Amygdala (tissue), 56 donors: ENCODE measurements at regions not wholly inside any gene's neighbourhood (a gene's known extent, or its start where the extent isn't known, plus 50 kb on each side); places are given as distances from the start of the nearest gene placed in this dataset.
A peak's percentile ranks its signal among the peaks of the same experiment; 100 is the strongest.
"Not testable (repeated sequence)": the region's sequence is repeated elsewhere in the genome, so short reads cannot be mapped to it uniquely, and the experiment has no call there.

Experiments used
- DNase-seq, 56 donors: peaks; one replicate each; lab custom pipeline; 2025; lab: John Stamatoyannopoulos, UW

DNA sequence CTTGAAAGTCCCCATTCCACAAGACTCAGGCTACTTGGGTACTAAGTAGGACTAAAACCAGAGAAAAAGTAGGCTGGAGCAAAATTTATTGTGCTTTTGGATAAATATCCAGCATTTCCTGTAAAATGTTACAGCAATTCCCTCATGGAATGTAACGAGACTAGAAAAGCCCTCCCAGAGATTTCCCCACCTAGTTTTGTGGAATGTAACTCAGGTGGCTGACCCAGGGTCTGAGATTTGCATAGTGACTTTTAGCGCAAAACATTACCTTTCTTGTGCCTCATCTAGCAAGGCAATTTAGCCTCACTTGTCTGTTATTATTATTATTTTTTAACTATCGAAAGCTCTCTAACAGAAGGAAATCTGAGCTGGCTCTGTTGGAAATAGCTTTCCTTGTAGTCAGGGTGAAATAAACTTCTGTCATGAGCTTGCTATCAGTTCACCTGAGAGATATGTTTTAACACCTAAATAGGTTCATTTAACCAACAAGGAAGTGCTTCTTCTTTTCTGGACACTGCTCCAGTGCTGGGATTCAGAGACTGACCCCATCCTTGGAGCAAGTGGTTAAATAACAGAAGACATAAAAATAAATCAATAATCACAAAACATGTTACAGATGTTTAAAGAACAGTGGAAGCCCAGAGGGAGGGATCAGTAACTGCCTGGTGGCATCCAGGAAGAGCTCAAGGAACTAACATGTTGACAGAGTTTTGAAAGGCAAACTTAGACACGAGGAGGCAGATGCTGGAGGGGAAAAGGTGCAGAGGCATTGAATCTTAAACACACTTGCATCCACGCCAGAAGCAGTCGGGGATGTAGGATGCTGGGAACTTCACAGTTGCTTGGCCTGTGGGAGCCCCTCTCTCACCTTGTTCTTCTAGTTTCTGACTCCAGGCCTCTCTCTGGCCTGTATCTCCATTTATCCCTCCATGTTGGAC, 68.3 kb upstream of the RHOU start:
- DNase-seq: no peak

DNA sequence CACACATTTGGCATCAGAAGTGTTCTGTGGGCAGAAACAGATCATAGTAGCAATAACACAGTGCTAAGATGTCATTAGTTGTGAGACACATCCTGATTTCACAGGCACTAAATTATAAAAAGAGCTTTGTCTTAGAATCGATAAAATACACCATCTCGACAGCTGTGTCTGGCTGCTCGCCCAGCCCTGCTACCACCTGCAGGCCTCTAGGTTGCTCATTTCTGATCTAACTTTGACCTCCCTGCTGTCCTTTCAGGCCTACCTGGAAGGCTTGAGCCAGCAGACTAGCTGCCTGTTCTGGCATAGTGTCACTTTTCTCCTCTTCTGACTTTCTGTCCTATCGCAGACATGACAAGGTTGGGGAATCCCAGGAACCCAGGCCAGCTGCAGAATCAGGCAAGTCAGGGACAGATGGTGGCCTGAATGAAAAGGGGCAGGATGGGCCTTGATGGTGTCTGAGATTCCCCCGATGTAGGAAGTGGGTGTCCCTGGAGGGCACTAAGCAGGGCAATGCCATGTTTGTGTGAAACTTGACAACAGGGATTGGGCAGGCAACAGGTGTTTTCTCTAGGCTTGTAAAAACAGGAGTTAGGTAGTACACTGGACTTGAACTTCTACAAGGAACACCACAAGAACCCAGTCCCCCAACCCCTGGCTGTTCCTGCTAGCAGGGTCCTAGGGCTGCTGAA, 66.6 kb upstream of the RHOU start:
- no peak for DNase-seq

DNA sequence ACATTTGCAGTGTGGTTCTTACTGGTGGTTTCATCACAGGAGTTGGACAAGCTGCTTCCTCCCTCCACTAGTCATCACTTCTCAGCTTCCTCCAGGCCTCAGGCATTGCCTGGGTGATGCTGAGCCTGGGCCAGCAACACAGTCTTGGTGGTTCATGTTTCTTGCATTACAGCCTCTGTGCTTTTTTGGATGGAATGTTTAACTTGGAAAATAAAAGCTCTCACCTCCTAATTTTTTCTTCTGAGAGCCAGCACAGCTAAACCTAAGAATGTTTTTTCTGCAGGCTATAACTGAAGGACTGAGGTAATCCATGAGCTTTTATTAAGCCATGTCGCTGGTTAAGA, 66.1 kb upstream of the RHOU start:
- no peak for DNase-seq

DNA sequence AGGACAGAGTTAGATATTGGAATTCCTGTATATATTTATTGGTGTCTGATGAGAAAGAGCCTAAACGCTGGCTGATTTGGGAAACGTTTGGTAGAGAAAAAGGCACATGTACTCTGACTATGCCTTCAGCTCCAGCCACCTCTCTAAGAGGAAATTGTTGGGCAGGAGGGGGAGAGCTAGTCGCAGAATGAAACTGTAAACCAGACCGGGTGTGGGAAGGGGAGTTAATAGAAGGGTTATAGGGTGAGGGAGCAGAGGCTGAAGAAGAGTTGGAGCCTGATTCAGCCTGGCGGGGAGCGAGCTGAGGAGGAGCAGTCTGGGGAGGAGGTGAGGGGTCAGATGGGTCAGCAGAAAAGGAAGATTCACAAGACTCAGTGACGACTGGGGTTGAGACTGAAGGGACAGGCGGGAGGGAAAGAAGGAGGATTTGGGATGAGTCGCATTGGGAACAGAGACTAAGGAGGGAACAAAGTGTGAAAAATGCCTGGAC, 54.2 kb upstream of the RHOU start:
- DNase-seq: not testable (repeated sequence)

DNA sequence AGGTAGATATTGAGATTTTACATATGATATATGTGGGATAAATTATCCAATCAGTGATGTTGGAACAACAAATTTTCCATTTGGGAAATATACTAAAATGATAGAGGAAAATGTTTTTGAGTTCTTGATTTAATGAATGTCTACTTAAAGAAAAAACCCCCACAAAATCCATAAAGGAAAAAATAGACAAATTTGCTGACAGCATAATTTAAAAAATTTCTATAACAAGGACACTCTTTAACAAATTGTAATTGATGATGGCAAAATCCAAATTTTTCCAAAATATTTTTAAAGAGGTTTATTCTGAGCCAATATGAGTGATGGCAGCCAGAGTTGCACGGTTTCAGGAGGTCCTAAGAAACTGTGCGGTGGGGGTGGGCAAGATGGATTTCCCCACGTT, 51.9 kb upstream of the RHOU start:
- DNase-seq: no peak

DNA sequence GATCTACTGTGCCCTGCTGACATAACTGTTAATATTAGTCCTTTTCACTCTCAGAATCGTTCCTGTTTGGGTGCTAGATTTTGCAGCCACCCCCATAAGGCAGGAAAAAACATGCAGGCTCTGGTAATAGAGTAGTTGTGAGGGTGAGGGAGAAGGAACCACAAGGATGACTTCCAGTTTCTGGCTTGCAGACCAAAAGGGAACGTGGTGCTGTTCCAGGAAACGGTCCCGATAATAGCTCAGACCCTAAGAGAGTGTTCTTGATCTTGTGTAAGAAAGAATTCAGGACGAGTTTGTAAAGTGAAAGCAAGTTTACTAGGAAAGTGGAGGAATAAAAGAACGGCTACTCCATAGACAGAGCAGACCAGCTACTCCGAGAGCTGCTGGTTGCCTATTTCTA, 50.7 kb upstream of the RHOU start:
- peak in 1 of 56 donors; percentile 11 for DNase-seq

DNA sequence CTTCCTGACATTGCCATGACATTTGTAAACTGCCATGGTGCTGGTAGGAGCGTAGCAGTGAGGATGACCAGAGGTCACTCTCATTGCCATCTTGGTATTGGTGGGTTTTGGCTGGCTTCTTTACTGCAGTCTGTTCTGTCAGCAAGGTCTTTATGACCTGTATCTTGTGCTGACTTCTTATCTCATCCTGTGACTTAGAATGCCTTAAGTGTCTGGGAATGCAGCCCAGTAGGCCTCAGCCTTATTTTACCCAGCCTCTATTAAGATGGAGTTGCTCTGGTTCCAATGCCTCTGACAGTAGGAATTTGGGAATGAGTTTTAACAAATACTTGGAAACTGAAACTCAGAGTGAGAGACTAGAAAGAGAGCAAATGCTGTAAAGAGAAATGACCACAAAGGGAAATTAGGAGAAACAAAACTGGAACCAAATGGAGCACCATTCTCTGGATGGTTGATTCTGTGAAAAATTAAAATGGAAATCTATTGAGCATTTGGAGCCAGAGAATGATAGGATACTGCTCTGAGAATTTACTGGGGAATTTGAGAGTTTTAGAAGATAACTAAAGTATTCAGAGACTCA, 50.1 kb upstream of the RHOU start:
- DNase-seq: no peak
